Muscle layer of colon (tissue), 2 donors: ENCODE measurements at regions not wholly inside any gene's neighbourhood (a gene's known extent, or its start where the extent isn't known, plus 50 kb on each side); places are given as distances from the start of the nearest gene placed in this dataset.

Experiments
- H3K27ac ChIP-seq: one replicate; pipeline ENCODE4 v1.7.0; 2013; ENCODE audit warnings: low read depth, mild to moderate bottlenecking, low read length, moderate library complexity
- H3K27me3 ChIP-seq, 2 donors: one replicate each; pipeline ENCODE4 v1.7.0; 2013; ENCODE audit warnings: low read length in 2 of 2, mild to moderate bottlenecking in 2 of 2; ENCODE audit not compliant: insufficient read depth in 2 of 2, control insufficient read depth in 1 of 2
- H3K36me3 ChIP-seq: one replicate; pipeline ENCODE4 v1.7.0; 2013; ENCODE audit warnings: mild to moderate bottlenecking, low read length; ENCODE audit not compliant: insufficient read depth
- H3K4me1 ChIP-seq: one replicate; pipeline ENCODE4 v1.7.0; 2013; ENCODE audit warnings: mild to moderate bottlenecking, low read length; ENCODE audit not compliant: insufficient read depth
- H3K4me3 ChIP-seq, 2 donors: one replicate each; pipeline ENCODE4 v1.7.0; 2013; ENCODE audit warnings: low read length in 2 of 2, low read depth in 1 of 2, mild to moderate bottlenecking in 1 of 2, moderate library complexity in 1 of 2
- H3K9ac ChIP-seq: one replicate; pipeline ENCODE4 v1.7.0; 2013; ENCODE audit warnings: low read length
- H3K9me3 ChIP-seq: one replicate; pipeline ENCODE4 v1.7.0; 2013; ENCODE audit warnings: mild to moderate bottlenecking, low read length
- donor health status: abdominal sarcoma.
- donor health status: Adenocarcinoma of cecum.

DNA sequence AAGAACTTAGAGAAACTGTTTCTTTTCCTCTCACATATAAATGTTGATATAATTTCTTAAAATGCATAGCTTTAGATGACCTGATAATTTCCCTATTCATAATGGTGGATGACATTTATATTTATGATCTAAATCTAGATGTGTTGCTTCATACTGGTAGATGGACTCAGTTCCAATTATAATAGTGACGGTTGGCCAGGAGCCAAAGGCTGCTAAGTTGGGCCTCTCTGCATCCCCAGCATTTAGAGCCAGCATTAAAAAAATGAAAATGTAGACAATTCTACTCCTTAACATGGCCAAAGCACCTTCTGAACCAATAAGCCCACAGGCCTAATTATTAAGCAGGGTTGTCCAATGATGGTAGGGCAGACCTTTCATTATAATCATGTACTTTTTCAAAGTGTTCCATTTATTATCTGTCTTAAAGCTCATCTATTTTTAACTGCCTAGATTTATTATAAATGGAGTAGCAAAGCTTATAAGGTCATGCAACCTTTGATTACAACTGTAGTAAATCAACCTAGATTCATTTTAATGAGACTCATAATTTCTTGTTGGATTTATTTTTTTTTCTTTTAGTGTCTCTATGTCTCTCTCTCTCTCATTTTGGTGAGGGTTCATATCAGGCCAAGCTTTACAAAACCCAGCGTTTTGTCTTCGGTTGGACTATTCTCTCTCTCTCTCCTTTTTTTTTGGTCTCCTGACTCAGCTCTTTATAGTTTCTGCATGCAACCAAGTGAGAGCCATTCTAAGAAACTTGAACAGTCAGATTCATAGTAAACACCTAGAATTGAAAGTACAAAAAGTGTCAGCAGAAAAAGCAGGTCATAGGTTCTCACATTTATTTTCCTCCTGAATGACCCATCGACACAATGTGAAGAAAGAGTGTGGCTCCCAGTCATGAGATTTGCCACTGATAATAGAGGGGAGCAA lies 2016.1 kb upstream of the PIK3C3 start:
- H3K36me3 ChIP-seq: no peaks in the 10 kb centered on the region
- H3K27ac ChIP-seq: no peak overlapping the region
- no peak overlapping the region for H3K9ac ChIP-seq
- no peaks in the 10 kb centered on the region for H3K27me3 ChIP-seq
- no peaks in the 10 kb centered on the region for H3K4me1 ChIP-seq
- no peak overlapping the region for H3K4me3 ChIP-seq
- no peaks in the 10 kb centered on the region for H3K9me3 ChIP-seq

DNA sequence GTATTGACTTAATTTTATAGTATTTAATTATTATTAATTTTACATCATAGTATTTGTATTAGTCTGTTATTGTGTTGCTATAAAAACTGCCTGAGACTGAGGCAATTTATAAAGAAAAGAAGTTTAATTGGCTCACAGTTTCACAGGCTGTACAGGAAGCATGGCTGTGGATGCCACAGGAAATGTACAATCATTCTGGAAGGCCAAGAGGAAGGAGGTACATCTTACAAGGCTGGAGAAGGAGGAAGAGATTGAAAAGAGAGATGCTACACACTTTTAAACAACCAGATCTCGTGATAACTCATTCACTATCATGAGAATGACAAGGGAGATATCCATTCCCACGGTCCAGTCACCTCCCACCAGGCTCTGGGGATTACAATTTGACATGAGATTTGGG lies 2019.4 kb upstream of the PIK3C3 start:
- no peaks in the 10 kb centered on the region for H3K27me3 ChIP-seq
- H3K9me3 ChIP-seq: no peaks in the 10 kb centered on the region
- H3K4me3 ChIP-seq: no peak overlapping the region
- no peak overlapping the region for H3K9ac ChIP-seq
- H3K36me3 ChIP-seq: no peaks in the 10 kb centered on the region
- H3K4me1 ChIP-seq: no peaks in the 10 kb centered on the region
- H3K27ac ChIP-seq: no peak overlapping the region

DNA sequence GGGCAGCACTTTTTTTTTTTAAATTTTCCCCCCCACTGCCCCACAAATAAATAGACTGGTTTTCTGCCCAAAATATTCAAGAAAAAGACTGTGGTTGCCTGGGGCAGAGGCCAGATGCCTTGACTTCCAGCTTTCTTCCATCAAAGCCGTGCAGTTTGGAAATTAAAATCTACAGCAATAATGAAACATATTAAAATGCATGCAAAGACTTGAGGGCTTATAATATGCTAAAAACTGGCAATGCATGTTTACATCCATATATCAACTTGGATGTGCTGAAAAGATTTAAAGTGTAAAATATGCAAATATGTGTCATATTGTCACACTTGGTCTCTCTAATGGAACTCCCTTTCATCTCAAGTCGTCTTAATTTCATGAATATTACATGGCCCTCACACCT lies 2036.2 kb upstream of the PIK3C3 start:
- H3K9ac ChIP-seq: no peak overlapping the region
- H3K36me3 ChIP-seq: no peaks in the 10 kb centered on the region
- H3K4me3 ChIP-seq: no peak overlapping the region
- H3K4me1 ChIP-seq: no peaks in the 10 kb centered on the region
- no peaks in the 10 kb centered on the region for H3K27me3 ChIP-seq
- no peak overlapping the region for H3K27ac ChIP-seq
- H3K9me3 ChIP-seq: no peaks in the 10 kb centered on the region

DNA sequence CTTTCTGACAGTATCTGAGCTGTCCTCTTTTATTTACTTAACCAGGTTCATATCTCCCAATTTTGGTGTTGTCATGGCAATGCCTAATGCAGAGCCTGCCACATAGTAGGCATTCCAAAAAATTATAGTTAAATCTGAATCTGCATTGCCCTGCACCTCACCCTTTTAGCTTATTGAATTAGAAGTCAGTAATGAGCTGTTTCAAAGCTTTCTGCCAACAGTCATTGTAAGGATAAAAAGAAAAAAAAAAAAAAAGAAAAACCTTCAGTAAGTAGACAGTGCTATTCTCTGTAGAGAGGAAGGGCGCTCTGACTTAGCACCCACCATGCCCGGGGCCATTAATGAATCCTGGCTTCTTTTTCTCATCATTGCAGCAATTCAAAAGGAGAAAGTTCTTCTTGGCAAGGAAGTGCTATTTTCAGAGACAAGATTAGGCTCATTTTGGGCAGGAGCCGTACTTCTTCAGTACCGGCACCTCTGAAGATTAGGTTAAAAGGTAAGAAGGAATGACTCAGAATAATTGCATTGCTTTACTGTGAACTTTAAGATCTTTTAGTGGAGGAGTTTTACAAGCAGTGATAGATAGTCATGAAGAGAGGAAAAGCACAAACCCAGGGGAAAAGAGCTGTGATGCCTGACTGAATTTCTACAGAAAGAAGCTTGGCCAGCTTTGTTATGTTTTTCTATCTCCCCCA lies 2041.2 kb upstream of the PIK3C3 start:
- no peaks in the 10 kb centered on the region for H3K36me3 ChIP-seq
- no peak overlapping the region for H3K4me3 ChIP-seq
- H3K9me3 ChIP-seq: no peaks in the 10 kb centered on the region
- no peak overlapping the region for H3K9ac ChIP-seq
- H3K27ac ChIP-seq: no peak overlapping the region
- no peaks in the 10 kb centered on the region for H3K4me1 ChIP-seq
- H3K27me3 ChIP-seq: no peaks in the 10 kb centered on the region

GRCh38 chr18:39911716-39912115 lies 2043.3 kb upstream of the PIK3C3 start:
- no peaks in the 10 kb centered on the region for H3K4me1 ChIP-seq
- no peak overlapping the region for H3K27ac ChIP-seq
- H3K9ac ChIP-seq: no peak overlapping the region
- no peak overlapping the region for H3K4me3 ChIP-seq
- no peaks in the 10 kb centered on the region for H3K36me3 ChIP-seq
- H3K27me3 ChIP-seq: no peaks in the 10 kb centered on the region
- H3K9me3 ChIP-seq: no peaks in the 10 kb centered on the region

- no peaks in the 10 kb centered on the region for H3K27me3 ChIP-seq
- no peaks in the 10 kb centered on the region for H3K36me3 ChIP-seq
- H3K4me3 ChIP-seq: no peak overlapping the region
- no peaks in the 10 kb centered on the region for H3K9me3 ChIP-seq
- no peaks in the 10 kb centered on the region for H3K4me1 ChIP-seq
- no peak overlapping the region for H3K9ac ChIP-seq
- no peak overlapping the region for H3K27ac ChIP-seq
Observed at GRCh38 chr18:39909706-39910105, 2045.3 kb upstream of the PIK3C3 start.

DNA sequence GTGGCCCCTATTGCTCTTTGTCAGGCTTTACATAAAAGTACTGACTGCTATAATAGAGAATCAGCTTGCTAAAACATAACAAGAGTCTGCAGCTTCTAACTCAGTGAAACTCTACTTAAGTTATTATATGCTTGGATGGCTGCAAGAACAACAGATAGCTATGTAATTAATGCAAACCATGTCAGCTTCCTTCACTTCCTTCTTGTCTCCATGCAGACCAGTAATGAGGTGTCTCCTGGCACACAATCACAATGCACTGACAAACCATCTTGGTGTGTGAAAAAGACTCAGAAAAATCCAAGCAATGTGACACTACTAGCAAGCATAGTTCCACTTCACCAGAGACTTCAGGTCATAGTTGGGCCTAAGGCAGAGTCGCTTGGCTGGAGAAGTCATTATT lies 2068.9 kb upstream of the PIK3C3 start:
- Histone ChIP-seq H3K27ac (no peak overlapping the region), H3K9me3 (no peaks in the 10 kb centered on the region), H3K27me3 (no peaks in the 10 kb centered on the region), H3K36me3 (no peaks in the 10 kb centered on the region), H3K4me3 (no peak overlapping the region), H3K4me1 (no peaks in the 10 kb centered on the region), H3K9ac (no peak overlapping the region)

DNA sequence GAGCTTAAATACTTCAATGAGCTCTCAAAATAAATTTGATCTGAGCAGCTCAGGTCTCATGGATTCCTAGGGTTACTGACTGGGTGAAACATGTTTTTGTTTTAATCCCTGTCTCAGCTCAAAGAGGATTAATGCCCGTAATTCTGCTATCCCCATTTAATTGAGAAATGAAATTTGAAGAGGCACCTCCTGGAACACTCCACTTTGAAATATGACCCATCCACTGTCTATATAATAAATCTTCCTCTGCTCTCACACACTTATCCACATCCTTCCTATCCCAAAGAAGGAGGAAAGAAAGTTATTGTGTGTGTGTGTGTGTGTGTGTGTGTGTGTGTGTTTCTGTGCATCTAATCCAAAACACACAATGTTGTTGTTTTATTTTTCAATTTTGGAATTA lies 2082.4 kb upstream of the PIK3C3 start:
- Histone ChIP-seq H3K9ac (no peak overlapping the region), H3K4me1 (no peaks in the 10 kb centered on the region), H3K36me3 (no peaks in the 10 kb centered on the region), H3K27me3 (no peaks in the 10 kb centered on the region), H3K4me3 (no peak overlapping the region), H3K27ac (no peak overlapping the region), H3K9me3 (no peaks in the 10 kb centered on the region)

DNA sequence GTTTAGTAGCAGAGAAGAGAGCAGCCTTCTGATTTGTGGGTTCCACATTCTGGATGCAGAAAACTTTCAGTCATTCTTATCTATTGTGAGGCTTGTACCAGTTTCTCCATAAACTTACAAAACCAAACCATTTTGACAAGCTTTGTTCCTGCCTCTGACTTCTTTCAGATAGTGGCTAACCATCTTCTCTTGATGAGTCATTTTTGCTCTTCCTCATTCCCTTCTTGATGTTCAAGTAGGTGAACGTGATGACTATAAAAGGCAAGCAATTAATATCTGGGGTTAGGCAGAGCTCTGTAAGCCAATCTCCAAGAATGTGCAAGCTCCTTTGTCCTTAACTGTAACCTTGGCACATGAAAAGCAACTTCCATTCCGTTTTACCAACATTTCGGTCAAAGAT lies 2083.1 kb upstream of the PIK3C3 start:
- Histone ChIP-seq H3K27ac (no peak overlapping the region), H3K4me1 (no peaks in the 10 kb centered on the region), H3K9ac (no peak overlapping the region), H3K36me3 (no peaks in the 10 kb centered on the region), H3K9me3 (no peaks in the 10 kb centered on the region), H3K27me3 (no peaks in the 10 kb centered on the region), H3K4me3 (no peak overlapping the region)

DNA sequence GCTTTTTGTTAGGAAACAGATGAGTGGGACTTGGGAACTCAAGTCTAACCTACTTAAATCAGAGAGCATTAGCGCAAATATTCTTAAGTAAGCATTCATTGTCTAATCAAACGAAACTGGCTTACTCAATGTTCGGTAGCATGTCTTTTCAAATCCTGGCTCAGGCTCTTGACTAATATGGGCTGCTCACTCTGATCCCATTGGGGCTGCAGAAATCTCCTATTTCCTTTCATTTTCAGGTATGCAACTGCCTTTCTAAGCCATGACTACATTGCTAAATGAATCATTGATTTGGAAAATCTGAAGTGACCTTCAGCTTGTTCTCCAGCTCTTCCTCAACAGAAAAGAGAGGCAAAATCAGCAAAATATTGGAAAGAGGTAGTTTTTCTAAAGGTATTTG lies 2084.4 kb upstream of the PIK3C3 start:
- no peak overlapping the region for H3K9ac ChIP-seq
- no peaks in the 10 kb centered on the region for H3K36me3 ChIP-seq
- H3K27ac ChIP-seq: no peak overlapping the region
- H3K27me3 ChIP-seq: no peaks in the 10 kb centered on the region
- no peaks in the 10 kb centered on the region for H3K9me3 ChIP-seq
- no peak overlapping the region for H3K4me3 ChIP-seq
- no peaks in the 10 kb centered on the region for H3K4me1 ChIP-seq

- no peaks in the 10 kb centered on the region for H3K9me3 ChIP-seq
- H3K36me3 ChIP-seq: no peaks in the 10 kb centered on the region
- peaks cover 8% of the 10 kb centered on the region for H3K4me1 ChIP-seq
- H3K27me3 ChIP-seq: no peaks in the 10 kb centered on the region
- H3K4me3 ChIP-seq: no peak overlapping the region
- H3K27ac ChIP-seq: no peak overlapping the region
- H3K9ac ChIP-seq: no peak overlapping the region
Observed at GRCh38 chr18:39863916-39864315, 2091.1 kb upstream of the PIK3C3 start.
